GM18951 (cell line): ENCODE measurements at regions not wholly inside any gene's neighbourhood (a gene's known extent, or its start where the extent isn't known, plus 50 kb on each side); places are given as distances from the start of the nearest gene placed in this dataset.

Source experiments
- POLR2A ChIP-seq: IDR thresholded peaks from 4 replicates; pipeline ENCODE4 v1.6.1; 2011; ENCODE audit warnings: mild to moderate bottlenecking; ENCODE audit not compliant: insufficient read length, insufficient read depth; ENCODE audit errors: extremely low read depth
- in situ Hi-C: fragments of 300-500 bp; cut with MboI; formaldehyde crosslinking; loops from one replicate; pipeline ENCODE4 v1.12.0; 2022; ENCODE audit warnings: low sequenced_read_pairs, mixed read lengths, inconsistent platforms; ENCODE audit not compliant: unreplicated experiment

GRCh38 chr20:17891131-17891530, 77.5 kb downstream of the SNX5 start:
- in situ Hi-C loops = loop anchor here (25.0 kb wide), 1 partner anchor 204 kb away; the partner anchor contains the start of genes BANF2 and RRBP1

GRCh38 chr20:17890330-17890729, 78.3 kb downstream of the SNX5 start:
- in situ Hi-C loops = loop anchor here (25.0 kb wide), 1 partner anchor 203 kb away; the partner anchor contains the start of genes BANF2 and RRBP1
- TF ChIP-seq POLR2A = no peak

GRCh38 chr20:17889226-17889625, 79.4 kb downstream of the SNX5 start:
- no peak for TF ChIP-seq POLR2A
- in situ Hi-C loops = loop anchor here (25.0 kb wide), 1 partner anchor 202 kb away; the partner anchor contains the start of genes BANF2 and RRBP1

DNA sequence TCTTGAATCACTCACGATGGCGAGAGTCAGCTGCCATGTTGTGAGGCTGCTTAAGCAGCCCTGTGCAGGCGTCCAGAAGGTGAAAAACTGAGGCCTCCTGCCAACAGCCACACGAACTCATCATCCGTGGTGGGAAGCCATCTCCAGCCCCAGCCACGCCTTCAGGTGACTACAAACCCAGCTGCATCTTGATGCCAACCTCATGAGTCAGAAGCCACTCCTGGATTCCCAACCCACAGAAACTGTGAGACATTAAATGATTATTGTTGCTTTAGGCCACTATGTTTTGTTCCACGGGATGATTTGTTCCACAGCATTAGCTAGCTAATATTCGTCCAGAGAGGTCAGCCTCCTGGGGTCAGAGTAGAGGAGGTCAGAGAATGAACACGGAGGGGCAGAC, 80.5 kb downstream of the SNX5 start:
- no peak for TF ChIP-seq POLR2A
- in situ Hi-C loops = loop anchor here (25.0 kb wide), 1 partner anchor 201 kb away; the partner anchor contains the start of genes BANF2 and RRBP1

GRCh38 chr20:17887331-17888030, 81.1 kb downstream of the SNX5 start:
- TF ChIP-seq POLR2A = no peak
- in situ Hi-C loops = loop anchor here (25.0 kb wide), 1 partner anchor 200 kb away; the partner anchor contains the start of genes BANF2 and RRBP1

DNA sequence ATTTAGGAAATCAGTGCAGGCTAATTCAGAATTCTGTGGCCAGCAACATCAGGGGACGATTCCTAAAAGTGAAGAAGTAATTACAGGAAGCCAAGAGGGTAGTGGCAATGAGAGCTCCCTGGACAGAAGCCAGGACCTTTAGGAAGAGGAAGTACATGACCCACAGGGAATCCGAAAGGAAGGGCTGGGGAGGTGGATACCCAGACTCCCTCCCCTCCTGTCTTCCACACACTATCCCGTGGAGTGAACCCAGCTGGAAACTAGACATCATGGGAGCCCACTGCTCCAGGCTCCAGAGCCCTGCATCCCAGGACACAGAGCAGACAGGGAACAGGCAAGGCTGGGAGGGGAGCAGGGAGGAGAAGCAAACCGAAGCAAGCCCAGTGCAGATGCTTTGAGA, 83.0 kb downstream of the SNX5 start:
- in situ Hi-C loops = loop anchor here (25.0 kb wide), 1 partner anchor 198 kb away; the partner anchor contains the start of genes BANF2 and RRBP1
- no peak for TF ChIP-seq POLR2A

- TF ChIP-seq POLR2A = no peak
- in situ Hi-C loops = loop anchor here (25.0 kb wide), 1 partner anchor 198 kb away; the partner anchor contains the start of genes BANF2 and RRBP1
These were observed 83.5 kb downstream of the SNX5 start for GRCh38 chr20:17885076-17885475.

GRCh38 chr20:17884307-17885003, 84.1 kb downstream of the SNX5 start:
- in situ Hi-C loops = loop anchor here (25.0 kb wide), 1 partner anchor 197 kb away; the partner anchor contains the start of genes BANF2 and RRBP1
- TF ChIP-seq POLR2A = no peak

GRCh38 chr20:17883592-17884306, 84.8 kb downstream of the SNX5 start:
- in situ Hi-C loops = loop anchor here (25.0 kb wide), 1 partner anchor 196 kb away; the partner anchor contains the start of genes BANF2 and RRBP1
- no peak for TF ChIP-seq POLR2A

DNA sequence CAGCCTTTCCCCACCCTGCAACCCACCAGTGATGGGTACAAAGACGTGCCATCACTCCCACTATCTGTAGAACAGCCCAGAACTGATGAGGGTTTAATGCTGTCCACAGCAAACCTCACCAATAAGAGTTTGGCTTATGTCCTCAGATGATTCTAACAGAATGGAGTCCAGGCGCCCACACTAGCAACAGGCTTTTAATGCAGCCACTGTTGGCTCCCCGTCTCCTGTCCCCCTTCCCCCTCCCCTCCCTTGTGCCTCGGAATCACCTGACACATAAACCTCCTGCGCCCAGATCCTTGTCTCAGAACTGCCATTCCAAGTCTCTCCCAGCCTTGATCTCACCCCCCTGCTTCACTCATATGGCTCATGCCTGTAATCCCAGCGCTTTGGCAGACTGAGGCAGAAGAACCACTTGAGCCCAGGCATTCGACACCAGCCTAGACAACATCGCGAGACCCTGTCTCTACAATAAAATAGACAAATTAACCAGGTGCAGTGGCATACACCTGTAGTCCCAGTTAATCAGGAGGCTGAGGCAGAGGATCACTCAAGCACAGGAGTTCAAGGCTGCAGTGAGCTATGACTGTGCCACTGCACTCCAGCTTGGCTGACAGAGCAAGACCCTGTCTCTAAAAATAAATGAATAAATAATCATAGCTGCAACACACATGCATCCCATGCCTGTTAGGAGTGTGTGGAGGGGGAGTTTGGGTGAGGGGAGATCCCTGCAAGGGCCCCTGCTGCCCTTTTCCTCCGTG, 85.6 kb downstream of the SNX5 start:
- in situ Hi-C loops = loop anchor here (25.0 kb wide), 1 partner anchor 196 kb away; the partner anchor contains the start of genes BANF2 and RRBP1

DNA sequence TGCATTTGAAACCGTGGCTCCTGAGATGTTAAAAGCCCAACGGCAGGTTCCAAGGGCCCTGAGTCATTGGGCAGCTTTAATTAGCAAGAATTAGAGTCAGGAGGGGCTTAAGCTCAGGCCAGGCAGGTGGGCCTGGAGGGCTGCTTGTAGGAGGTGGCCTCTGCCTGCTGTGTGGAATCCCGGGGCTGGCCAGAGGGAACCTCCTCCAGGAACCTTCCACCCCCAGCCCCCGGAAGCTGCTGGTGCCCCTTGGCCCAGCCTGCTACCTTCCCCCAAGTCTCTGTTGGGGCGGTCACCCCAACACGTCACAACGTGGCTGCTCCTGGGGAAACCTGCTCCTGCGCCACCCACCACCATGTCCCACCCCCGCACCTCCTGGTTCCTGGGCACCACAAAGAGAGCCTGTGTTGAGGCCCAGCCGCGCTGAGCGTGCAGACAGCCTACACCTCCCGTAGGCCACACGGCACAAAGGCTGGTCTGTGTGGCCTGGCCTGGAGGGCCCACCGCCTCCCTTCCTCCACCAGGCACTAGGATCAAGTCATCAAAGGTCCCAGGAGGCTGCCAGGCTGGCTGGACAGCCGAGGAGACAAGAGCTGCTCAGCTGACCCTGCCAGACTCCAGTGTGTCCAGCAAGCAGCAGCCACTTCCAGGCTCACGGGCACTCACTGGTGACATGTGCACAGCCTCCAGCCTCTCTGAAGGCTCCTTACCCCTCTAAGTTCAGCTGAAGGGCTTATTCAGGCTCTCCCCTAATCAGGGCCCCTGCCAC, 86.3 kb downstream of the SNX5 start:
- no peak for TF ChIP-seq POLR2A
- in situ Hi-C loops = loop anchor here (25.0 kb wide), 1 partner anchor 195 kb away; the partner anchor contains the start of genes BANF2 and RRBP1

More for the DNA sequence above, 85.6 kb downstream of the SNX5 start:
- no peak for TF ChIP-seq POLR2A
